Vagina (tissue), 2 donors: ENCODE measurements at regions not wholly inside any gene's neighbourhood (a gene's known extent, or its start where the extent isn't known, plus 50 kb on each side); places are given as distances from the start of the nearest gene placed in this dataset.
"Not testable (repeated sequence)": the region's sequence is repeated elsewhere in the genome, so short reads cannot be mapped to it uniquely, and the experiment has no call there.

Source experiments
- DNase-seq, 2 donors: peaks; one replicate each; pipeline ENCODE4 v3.0.0-alpha.2; 2017; ENCODE audit errors: extremely low spot score in 2 of 2
- H3K27ac ChIP-seq: fragments of 200-600 bp; sonication (generic); one replicate; pipeline ENCODE4 v1.5.1; 2019
- H3K27me3 ChIP-seq: fragments of 200-600 bp; sonication (generic); one replicate; pipeline ENCODE4 v1.5.1; 2019
- H3K36me3 ChIP-seq, 2 donors: fragments of 200-600 bp; sonication (generic); one replicate each; pipeline ENCODE4 v1.5.1; 2017 to 2019
- H3K4me1 ChIP-seq: fragments of 200-600 bp; sonication (generic); one replicate; pipeline ENCODE4 v1.5.1; 2019
- H3K4me3 ChIP-seq, 2 donors: fragments of 200-600 bp; sonication (generic); 1 replicate in 1 of 2; 2 replicates in 1 of 2; pipeline ENCODE4 v1.5.1; 2016 to 2019
- H3K9me3 ChIP-seq: fragments of 200-600 bp; sonication (generic); one replicate; pipeline ENCODE4 v1.5.1; 2019
- CTCF ChIP-seq, 3 experiments: fragments of 450-650 bp in 2 of 3; fragments of 200-600 bp in 1 of 3; sonication (generic) in 1 of 3; IDR thresholded peaks; one replicate each; pipeline ENCODE4 v1.5.1; 2017 to 2019; ENCODE audit warnings: antibody characterized with exemption in 3 of 3, mild to moderate bottlenecking in 2 of 3, moderate library complexity in 2 of 3
- POLR2A ChIP-seq, 2 donors: fragments of 450-650 bp; IDR thresholded peaks; one replicate each; pipeline ENCODE4 v1.6.1; 2017; ENCODE audit warnings: antibody characterized with exemption in 2 of 2, mild to moderate bottlenecking in 2 of 2, moderate library complexity in 2 of 2
- POLR2AphosphoS5 ChIP-seq, 2 donors: sonication (generic); formaldehyde crosslinking; IDR thresholded peaks; one replicate each; pipeline ENCODE4 v1.9.0; 2017; ENCODE audit warnings: antibody characterized with exemption in 2 of 2, mild to moderate bottlenecking in 2 of 2, low read depth in 1 of 2; ENCODE audit not compliant: insufficient read depth in 1 of 2
- intact Hi-C: fragments of 100-400 bp; cut with DNase I; formaldehyde crosslinking; loops from one replicate; pipeline ENCODE4 v1.15.1; 2023

- Histone ChIP-seq H3K4me3 (no peak overlapping the region), H3K9me3 (no peaks in the 10 kb centered on the region), H3K27ac (no peak overlapping the region), H3K36me3 (no peaks in the 10 kb centered on the region), H3K4me1 (no peaks in the 10 kb centered on the region), H3K27me3 (no peaks in the 10 kb centered on the region)
- TF ChIP-seq CTCF (IDR thresholded peaks at IDR 0.05) (no peak), POLR2AphosphoS5 (IDR thresholded peaks at IDR 0.05; ENCODE audit: insufficient read depth in 1 of 2, low read depth in 1 of 2) (no peak), POLR2A (IDR thresholded peaks at IDR 0.05) (no peak)
- no peak for DNase-seq
- intact Hi-C loops, result no loop called here
Observed at GRCh38 chr2:187194049-187194448, 254.0 kb downstream of the CALCRL start.

- Histone ChIP-seq H3K4me1 (no peaks in the 10 kb centered on the region), H3K9me3 (no peaks in the 10 kb centered on the region), H3K4me3 (no peak overlapping the region), H3K36me3 (no peaks in the 10 kb centered on the region), H3K27me3 (no peaks in the 10 kb centered on the region), H3K27ac (no peak overlapping the region)
- intact Hi-C loops, result loop anchor here (5.0 kb wide), 1 partner anchor 497 kb away; the partner anchor contains the start of gene FAM171B
- no peak for DNase-seq
- TF ChIP-seq POLR2A (IDR thresholded peaks at IDR 0.05) (no peak), CTCF (IDR thresholded peaks at IDR 0.05) (no peak), POLR2AphosphoS5 (IDR thresholded peaks at IDR 0.05; ENCODE audit: insufficient read depth in 1 of 2, low read depth in 1 of 2) (no peak)
Observed at GRCh38 chr2:187188783-187189631, 259.0 kb downstream of the CALCRL start.

- no peak for TF ChIP-seq POLR2AphosphoS5 (IDR thresholded peaks at IDR 0.05; ENCODE audit: insufficient read depth in 1 of 2, low read depth in 1 of 2)
- no peak for TF ChIP-seq POLR2A (IDR thresholded peaks at IDR 0.05)
- no peak for TF ChIP-seq CTCF (IDR thresholded peaks at IDR 0.05)
- intact Hi-C loops, result loop anchor here (5.0 kb wide), 1 partner anchor 495 kb away; the partner anchor contains the start of gene FAM171B
- Histone ChIP-seq H3K36me3 (no peaks in the 10 kb centered on the region), H3K4me3 (no peak overlapping the region), H3K4me1 (no peaks in the 10 kb centered on the region), H3K27ac (no peak overlapping the region), H3K27me3 (no peaks in the 10 kb centered on the region), H3K9me3 (no peaks in the 10 kb centered on the region)
- no peak for DNase-seq
Observed at GRCh38 chr2:187187519-187187918, 260.5 kb downstream of the CALCRL start.

GRCh38 chr2:187180529-187180928 lies 267.5 kb downstream of the CALCRL start:
- H3K9me3 ChIP-seq, result no peaks in the 10 kb centered on the region
- TF ChIP-seq POLR2A (IDR thresholded peaks at IDR 0.05), result no peak
- TF ChIP-seq POLR2AphosphoS5 (IDR thresholded peaks at IDR 0.05; ENCODE audit: insufficient read depth in 1 of 2, low read depth in 1 of 2), result no peak
- TF ChIP-seq CTCF (IDR thresholded peaks at IDR 0.05), result no peak
- no peaks in the 10 kb centered on the region for H3K36me3 ChIP-seq
- H3K4me1 ChIP-seq, result no peaks in the 10 kb centered on the region
- no peak overlapping the region for H3K27ac ChIP-seq
- no peaks in the 10 kb centered on the region for H3K27me3 ChIP-seq
- no peak overlapping the region for H3K4me3 ChIP-seq
- intact Hi-C loops, result no loop called here
- DNase-seq, result no peak

GRCh38 chr2:187178876-187179275 lies 269.2 kb downstream of the CALCRL start:
- H3K27me3 ChIP-seq, H3K4me3 ChIP-seq, H3K9me3 ChIP-seq, H3K4me1 ChIP-seq, H3K27ac ChIP-seq, intact Hi-C loops, DNase-seq, H3K36me3 ChIP-seq: not testable (repeated sequence)
